NB4 (cell line): ENCODE measurements at regions not wholly inside any gene's neighbourhood (a gene's known extent, or its start where the extent isn't known, plus 50 kb on each side); places are given as distances from the start of the nearest gene placed in this dataset.

Experiments
- CTCF ChIP-seq: IDR thresholded peaks from one replicate; pipeline ENCODE4 v1.5.1; 2012; ENCODE audit warnings: low read depth, low read length
- MAX ChIP-seq: IDR thresholded peaks from 2 replicates; pipeline ENCODE4 v1.6.1; 2011; ENCODE audit warnings: low read depth, low read length
- POLR2A ChIP-seq: IDR thresholded peaks from 2 replicates; pipeline ENCODE4 v1.6.1; 2011; ENCODE audit warnings: mild to moderate bottlenecking; ENCODE audit not compliant: insufficient read length; ENCODE audit errors: extremely low read depth

GRCh38 chr14:34254571-34254970 lies 207.5 kb downstream of the SPTSSA start:
- TF ChIP-seq CTCF (no peak), POLR2A (no peak), MAX (no peak)
